Astrocyte (in vitro differentiated cells and primary cell): ENCODE measurements at regions not wholly inside any gene's neighbourhood (a gene's known extent, or its start where the extent isn't known, plus 50 kb on each side); places are given as distances from the start of the nearest gene placed in this dataset.

Experiments
- EZH2 ChIP-seq: IDR thresholded peaks from 2 replicates; pipeline ENCODE4 v1.6.1; 2012; ENCODE audit warnings: mild to moderate bottlenecking, low read length, inconsistent platforms; ENCODE audit not compliant: insufficient read depth
- TF ChIP-seq, protein P1 (sequence below): IDR thresholded peaks from 2 replicates; pipeline ENCODE4 v1.5.1; 2011; ENCODE audit warnings: low read depth, mild to moderate bottlenecking, inconsistent platforms, low read length, moderate library complexity; ENCODE audit not compliant: insufficient read depth

DNA sequence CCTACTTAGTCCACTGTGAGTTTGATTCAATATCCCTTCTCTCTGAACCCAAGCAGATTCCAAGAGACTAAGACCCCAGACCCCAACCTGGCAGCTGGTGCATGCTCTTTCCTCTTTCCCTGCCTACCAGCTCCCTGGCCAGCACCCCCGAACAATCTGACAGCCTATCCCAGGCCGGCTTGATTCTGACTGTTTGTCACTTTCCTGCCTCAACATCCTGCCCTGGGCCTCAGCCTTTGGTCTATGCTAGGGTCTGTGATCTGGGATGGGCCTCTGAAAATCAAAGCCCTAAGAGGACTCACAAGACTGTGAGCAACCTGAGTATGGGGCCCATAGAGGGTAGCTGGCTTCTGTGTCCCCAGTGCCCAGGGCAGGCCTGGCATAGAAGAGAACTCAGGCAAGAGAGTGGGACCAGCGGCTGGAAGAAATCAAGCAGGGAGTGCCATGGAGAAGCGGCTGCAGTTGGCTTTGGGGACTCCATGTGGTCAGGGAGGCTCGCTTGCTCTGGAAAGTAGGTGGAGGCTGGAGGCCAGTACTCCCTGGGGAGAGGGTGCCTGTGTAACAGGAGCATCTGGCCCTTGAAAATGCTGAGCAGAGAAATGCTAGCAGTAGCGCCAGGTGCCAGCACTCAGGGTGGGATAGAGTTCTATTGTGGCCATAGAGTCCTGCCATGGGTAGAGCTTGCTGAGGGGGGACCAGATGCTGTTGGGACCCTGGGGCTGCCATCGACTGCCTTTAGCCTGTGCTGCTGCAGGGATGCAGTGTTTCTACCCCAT is 343.9 kb downstream of the DYSF start:
- TF ChIP-seq, protein P1, sequence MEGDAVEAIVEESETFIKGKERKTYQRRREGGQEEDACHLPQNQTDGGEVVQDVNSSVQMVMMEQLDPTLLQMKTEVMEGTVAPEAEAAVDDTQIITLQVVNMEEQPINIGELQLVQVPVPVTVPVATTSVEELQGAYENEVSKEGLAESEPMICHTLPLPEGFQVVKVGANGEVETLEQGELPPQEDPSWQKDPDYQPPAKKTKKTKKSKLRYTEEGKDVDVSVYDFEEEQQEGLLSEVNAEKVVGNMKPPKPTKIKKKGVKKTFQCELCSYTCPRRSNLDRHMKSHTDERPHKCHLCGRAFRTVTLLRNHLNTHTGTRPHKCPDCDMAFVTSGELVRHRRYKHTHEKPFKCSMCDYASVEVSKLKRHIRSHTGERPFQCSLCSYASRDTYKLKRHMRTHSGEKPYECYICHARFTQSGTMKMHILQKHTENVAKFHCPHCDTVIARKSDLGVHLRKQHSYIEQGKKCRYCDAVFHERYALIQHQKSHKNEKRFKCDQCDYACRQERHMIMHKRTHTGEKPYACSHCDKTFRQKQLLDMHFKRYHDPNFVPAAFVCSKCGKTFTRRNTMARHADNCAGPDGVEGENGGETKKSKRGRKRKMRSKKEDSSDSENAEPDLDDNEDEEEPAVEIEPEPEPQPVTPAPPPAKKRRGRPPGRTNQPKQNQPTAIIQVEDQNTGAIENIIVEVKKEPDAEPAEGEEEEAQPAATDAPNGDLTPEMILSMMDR = no peak
- TF ChIP-seq EZH2 = no peak
